HG02981 (cell line): ENCODE measurements at regions not wholly inside any gene's neighbourhood (a gene's known extent, or its start where the extent isn't known, plus 50 kb on each side); places are given as distances from the start of the nearest gene placed in this dataset.
"Not testable (repeated sequence)": the region's sequence is repeated elsewhere in the genome, so short reads cannot be mapped to it uniquely, and the experiment has no call there.

Experiments used
- ATAC-seq: cut with Tn5 transposase; IDR thresholded peaks from one replicate; pipeline ENCODE4 v1.9.1; 2021; ENCODE audit warnings: mild to moderate bottlenecking, moderate library complexity; ENCODE audit not compliant: unreplicated experiment

DNA sequence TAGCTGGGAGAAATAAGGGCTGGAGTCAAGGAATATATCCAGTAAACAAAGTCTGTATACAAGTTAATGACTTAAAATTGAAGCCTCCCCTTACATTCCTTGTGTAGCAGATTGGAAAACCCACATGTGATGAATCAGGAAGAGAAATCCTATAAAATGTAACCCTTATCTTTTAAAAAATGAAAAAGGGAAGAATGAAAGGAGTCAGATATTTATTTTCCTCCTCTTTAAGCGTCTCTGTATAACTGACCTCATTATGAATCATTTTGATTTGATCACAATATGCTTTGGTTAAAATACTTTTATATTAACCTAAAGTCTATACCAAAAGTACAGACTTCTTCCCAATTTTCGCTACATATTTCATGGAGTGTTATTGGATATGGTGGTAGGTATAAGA lies 316.3 kb upstream of the STAC start:
- no peak for ATAC-seq

DNA sequence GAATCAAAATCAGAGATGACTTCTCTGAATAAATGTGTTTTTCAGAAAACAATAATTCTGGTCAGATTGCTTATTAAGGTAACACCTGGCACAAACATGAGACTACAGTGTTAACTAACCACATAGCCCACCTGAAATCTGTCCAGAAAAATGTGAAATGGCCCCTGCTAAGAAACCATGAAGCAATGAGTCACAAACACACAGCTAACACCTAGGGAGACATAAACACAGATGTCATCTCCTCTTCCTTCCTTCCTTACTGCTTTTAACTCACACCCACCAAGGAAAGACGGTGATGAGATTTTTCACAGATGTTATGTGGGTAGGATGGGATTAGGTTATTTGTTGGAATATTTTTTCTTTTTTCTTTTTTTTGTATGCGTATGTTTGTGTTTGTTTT lies 315.0 kb upstream of the STAC start:
- ATAC-seq, result no peak

DNA sequence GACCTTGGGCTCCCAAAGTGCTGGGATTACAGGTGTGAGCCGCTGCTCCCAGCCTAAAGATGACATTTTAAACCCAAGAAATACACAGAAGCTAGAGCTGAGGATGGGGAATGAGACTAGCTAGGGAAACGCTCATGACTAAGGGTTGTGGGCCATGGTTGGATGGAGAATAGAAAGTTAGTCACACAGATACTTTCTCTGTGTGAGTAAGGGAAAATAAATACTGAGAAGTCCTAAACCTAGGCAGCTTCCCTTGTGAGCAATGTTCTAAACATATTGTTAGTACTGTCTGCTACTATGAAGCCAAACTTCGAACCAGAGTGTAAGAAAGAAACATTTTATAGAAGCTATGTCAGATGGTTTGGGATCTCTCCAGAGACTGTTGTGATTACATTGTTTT lies 304.8 kb upstream of the STAC start:
- ATAC-seq, result no peak

DNA sequence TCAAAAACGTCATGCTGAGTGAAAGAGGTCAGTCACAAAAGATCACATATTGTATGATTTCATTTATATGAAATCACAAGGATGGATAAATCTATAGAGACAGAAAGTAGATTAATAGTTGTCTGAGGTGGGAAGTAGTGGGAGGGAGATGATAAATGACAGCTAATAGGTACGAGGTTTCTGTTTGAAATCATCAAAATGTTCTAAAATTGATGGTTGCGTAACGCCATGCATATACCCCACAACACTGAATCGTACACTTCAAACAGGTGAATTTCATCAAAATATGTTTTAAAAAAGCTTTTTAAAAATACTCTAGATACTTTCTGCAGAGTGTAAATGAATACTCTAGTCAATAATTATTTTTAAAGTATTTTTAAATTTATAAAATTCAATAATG lies 303.0 kb upstream of the STAC start:
- ATAC-seq, result no peak

DNA sequence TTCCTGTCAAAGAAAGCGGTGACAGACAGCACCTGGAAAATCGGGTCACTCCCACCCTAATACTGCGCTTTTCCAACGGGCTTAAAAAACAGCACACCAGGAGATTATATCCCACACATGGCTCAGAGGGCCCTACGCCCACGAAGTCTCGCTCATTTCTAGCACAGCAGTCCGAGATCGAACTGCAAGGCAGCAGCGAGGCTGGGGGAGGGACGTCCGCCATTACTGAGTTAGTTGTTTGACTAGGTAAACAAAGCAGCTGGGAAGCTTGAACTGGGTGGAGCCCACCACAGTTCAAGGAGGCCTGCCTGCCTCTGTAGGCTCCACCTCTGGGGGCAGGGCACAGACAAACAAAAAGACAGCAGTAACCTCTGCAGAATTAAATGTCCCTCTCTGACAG lies 297.3 kb upstream of the STAC start:
- ATAC-seq, result not testable (repeated sequence)

DNA sequence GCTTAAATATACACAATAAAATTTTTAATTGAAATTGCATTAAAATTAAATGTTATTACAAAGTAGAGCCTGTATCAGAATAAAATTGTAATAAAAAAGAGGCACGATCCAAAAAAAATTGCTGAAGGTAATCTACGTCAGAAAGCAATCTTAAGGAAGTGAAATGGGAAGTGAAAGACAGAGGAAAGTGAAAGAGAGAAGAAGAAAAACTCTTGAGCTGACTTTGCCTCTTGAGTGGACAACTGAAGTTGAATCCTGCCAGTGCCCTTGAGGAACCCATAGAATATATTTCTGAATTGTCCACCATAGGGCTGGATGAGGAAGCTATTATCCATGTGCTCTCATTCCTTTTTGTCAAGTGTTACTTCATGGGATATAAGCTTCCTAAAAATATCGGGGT lies 285.1 kb upstream of the STAC start:
- peak; percentile 79 for ATAC-seq

DNA sequence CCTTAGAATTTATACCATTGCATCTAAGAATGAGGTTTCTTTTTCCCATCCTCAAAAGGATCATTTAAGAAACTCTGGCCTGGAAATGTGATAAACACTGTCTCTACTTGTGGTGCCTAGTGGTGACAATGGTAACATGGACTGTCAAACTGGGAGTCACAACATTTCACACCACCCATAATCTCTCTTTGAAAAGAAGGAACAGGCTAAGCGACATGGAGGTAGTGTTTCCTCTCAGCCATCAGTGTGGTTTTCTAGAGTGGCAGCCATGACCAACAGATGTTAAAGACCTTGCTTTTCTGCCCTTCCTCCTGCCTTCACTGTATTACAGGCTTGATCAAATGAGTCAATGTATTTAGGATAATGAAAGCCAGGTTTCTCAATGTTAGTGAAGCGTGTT lies 283.1 kb upstream of the STAC start:
- ATAC-seq, result no peak

DNA sequence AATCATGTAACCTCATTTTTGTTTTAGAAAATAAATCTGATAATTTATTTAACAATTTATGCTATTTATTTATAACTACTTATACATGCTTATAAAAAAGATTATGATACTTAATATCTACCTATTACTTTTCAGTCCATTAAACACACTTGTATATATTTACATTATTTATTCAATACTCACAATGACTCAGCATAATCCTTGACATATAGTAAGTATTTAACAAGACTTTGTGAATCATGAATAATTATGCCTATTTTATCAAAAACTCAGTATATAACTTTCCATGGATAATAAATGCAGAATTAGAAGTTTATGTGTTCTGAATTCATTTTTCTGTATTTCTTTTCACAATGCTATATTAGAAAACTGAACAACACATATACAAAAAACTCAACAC lies 266.0 kb upstream of the STAC start:
- no peak for ATAC-seq

DNA sequence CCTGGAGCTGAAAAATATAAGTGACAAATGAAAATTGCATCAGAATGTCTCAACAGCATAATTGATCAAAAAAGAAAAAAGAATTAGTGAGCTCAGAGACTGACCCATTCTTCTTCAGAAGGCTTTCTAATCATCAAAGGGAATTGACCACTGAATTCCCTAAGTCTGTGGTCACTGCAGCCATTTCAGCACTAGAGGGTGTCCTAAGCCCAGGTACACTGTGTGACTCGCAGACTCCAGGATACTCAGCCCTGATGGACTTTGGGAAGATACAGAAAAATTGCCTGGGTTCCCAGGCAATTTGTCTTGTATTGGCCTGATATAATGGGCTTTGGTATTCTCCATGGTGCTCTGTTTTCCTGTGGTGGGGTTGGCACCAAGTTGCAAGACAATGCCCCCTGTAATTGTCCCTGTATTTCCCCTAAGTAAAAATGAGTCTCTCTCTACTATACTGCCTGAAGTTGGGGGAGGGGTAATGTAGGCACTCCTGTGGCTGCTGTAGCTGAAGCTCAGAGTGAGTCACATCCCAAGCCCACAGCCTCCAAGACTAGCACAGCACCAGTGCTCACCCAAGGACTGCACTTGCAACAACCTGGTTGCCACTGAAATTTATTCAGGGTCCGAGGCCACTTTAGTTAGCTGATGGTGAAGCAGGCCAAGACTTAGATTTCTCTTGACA lies 256.0 kb upstream of the STAC start:
- ATAC-seq, result no peak

DNA sequence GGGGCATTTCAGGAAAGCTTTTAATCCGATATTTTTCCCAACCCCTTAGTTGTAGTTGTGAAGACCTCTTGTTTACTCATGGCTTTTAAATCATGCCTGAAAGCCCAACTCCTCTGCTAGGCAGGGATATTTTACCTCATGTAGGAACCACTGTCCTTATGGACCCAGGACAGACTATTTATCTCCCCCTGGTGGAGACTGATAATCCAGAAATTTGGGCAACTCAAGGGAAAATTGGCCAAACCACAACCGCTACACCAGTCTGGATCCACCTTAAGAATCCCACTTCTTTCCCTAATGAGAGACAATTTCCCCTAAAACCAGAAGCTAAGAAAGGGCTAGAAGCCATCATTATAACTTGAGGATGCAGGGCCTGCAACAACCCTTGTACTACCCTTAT lies 248.1 kb upstream of the STAC start:
- no peak for ATAC-seq

DNA sequence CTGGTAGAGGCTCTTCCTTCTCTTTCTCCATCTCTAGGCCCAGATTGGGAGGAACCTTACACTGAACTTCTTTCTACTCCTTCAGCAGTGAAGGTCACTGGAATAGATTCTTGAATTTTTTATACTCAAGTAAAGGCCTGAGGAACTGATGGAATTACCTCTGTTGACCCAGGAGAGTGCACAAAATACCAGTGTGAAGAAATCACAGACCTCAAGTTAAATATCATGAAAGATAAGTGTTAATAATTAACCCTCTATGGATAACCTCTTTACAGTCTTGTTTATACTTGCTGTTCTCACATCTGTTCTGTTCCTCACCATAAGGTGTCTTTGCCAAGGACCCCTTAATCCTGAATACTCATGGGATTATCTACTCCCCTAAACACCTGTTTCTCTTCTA lies 244.4 kb upstream of the STAC start:
- ATAC-seq, result no peak

DNA sequence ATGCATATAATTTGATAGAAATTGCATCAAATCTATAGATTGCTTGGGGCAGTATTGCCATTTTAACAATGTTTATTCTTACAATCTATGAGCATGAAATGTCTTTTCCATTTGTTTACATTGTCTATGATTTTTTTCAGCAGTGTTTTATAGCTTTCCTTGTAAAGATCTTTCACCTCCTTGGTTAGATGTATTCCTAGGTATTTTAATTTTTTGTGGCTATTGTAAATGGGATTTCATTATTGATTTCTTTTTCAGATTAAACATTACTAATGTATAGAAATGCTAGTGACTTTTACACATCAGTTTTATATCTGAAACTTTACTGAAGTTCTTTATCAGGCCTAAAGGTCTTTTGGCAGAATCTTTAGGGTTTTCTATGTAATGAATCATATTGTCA lies 237.6 kb upstream of the STAC start:
- no peak for ATAC-seq

DNA sequence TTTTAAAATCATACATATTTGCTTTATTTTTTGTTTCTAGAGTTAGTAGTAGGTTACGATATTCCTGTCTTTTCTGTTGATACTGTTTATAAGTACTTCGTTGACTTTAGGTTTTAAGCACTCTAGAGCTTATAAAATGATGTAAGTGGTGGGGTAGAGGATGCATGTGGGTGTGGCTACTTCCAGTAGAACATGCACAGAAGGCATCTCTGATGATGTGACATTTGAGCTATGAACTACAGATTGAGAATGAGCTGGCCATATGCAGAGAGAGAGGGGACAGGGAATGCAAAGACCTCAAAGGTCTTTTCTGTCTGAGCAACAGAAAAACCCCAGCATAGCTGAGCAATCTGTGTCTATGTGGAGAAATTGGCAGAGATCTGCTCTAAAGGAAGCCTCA lies 233.9 kb upstream of the STAC start:
- ATAC-seq, result no peak

DNA sequence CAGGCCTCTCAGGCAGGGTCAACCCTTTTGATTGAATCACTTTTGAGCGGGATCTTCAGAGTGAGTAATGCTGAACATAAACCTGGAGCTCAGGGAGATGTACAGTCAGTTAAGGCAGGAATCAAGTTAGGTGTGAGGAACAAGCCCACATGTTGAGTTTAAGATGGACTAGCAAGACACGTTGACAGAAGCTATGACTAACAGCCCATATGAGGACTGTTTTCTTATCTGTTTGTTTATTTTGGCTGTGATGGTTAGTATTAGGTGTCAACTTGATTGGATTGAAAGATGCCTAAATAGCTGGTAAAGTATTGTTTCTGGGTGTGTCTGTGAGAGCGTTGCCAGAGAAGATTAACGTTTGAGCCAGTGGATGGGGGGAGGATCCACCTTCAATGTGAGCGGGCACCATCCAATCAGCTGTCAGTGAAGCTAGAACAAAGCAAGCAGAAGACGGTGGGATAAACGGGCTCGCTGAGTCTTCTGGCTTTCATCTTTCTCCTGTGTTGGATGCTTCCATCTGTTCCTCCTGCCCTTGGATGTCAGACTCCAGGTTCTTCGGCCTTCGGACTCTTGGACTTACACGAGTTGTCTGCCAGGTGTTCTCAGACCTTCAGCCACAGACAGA lies 232.3 kb upstream of the STAC start:
- ATAC-seq, result no peak

DNA sequence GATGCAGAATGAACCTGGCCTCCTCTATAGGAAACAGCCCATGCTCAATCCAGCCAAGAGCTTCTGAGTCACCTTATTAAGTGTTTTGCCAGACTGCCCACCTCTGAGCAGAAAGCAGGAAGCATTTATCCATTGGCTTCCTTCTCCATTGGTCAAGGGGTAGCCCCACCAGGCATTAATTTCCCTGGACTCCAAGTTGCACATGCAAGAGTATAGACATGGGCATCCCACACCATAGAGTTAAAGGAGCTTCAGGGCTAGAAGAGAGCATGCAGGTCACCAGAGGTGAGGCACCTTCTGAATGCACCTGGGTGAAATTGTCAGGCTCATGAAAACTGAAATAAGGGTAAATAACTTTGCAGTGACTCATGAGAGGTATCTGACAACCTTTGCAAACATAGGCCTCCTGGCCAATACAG lies 230.8 kb upstream of the STAC start:
- ATAC-seq, result no peak

DNA sequence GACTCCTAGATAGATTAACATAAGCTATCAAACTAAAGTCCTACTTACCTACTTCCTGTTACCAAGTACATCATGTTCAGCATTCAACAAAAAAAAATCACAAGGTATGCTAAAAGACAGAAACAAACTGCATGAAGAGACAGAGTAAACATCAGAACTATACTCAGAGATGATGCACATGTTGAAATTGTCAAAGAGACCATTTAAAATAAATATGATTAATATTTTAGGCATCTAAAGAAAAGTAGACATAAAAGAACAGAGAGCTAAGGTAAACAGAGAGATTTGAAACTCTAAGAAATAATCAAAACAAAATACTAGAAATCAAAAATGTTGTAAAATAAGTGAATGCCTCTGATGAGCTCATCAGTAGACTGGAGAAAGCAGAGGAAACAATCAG lies 224.8 kb upstream of the STAC start:
- ATAC-seq, result no peak

DNA sequence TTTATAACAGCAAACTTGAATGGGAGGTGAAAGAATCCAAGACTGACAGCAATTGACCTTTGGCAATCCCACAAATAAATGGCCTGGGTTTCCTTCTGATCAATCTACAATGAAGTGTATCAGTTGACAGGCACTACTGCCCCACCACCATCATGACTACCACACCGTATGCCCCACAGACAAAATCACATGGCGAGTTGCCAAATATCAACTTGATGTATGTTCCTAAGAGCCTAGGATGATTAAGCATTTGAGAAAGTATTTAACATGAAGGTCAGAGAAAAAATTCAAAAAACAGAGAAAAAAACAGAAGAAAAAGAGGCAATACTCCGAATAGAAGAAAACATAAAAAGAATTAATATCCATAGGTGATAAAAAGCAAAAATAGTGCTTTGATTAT lies 215.9 kb upstream of the STAC start:
- no peak for ATAC-seq

DNA sequence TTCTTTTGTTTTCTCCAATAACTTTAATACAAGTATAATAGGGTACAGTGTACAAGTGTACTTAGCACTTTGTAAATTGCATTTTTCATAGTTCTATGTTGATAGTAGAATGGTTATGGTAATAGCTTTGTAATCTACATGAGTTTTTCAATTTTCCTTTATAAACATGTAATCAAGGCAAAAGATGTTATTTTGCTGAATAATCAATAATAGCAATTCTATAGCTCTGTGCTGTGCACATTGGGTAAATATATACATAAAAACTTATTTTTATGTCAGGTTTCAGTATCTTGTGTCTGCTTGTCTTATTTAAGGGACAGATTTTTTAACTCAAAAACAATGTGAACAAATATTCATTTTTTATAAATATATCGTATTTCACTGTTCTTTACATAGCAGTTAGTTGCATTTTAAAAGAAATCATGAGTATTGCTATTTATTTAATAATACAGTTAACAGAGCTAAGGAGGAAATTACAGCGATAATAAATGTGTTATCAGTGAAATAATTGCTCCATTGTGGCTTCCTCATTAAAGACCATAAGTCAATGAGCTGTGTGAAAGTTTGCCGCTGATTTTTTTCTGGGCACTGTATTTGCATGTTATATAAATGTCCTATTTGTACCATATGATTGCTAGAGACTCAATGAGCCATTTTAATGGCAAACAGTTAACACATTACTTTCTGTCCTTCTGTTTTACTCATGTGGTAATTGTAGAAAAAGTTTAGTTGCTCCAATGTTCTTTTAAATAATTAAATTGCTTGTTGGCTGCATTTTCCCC lies 214.6 kb upstream of the STAC start:
- ATAC-seq, result no peak

DNA sequence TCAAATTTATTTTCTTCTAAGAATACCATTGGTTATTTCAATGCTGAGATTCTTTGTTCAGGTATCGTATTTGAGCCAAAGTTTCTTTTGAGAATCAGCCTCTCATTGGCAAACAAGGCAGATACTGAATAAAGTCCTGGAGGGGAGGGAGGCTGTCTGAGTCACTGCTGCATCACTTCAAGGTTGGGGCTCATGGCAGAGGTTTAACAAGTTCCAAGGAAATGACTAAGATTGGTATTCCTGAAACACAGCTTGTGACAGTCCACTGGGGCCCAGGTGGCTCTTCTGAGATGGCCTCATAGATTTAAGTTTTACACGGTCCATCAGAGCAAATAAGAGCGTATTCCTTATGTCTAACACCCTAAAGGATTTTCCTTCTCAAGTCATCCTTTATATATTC lies 213.8 kb upstream of the STAC start:
- ATAC-seq, result no peak

DNA sequence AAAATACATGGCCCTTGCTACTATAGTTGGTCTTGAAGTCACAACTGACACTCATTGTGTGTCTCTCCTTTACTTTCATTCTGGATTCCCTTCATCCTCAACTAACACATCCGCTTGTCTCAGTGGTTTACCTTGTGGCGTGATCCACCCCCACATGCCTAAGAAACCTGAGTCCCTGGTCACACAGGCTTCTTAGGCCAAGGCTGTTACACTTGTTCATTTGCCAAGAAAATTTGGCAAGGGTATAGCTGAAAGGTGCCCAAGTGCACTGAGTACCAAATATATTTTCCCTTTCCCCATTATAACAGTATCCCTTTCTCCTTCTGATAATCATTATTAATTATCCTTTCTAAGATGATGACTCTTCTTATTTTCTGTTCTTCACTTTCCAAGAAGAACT lies 207.6 kb upstream of the STAC start:
- no peak for ATAC-seq

DNA sequence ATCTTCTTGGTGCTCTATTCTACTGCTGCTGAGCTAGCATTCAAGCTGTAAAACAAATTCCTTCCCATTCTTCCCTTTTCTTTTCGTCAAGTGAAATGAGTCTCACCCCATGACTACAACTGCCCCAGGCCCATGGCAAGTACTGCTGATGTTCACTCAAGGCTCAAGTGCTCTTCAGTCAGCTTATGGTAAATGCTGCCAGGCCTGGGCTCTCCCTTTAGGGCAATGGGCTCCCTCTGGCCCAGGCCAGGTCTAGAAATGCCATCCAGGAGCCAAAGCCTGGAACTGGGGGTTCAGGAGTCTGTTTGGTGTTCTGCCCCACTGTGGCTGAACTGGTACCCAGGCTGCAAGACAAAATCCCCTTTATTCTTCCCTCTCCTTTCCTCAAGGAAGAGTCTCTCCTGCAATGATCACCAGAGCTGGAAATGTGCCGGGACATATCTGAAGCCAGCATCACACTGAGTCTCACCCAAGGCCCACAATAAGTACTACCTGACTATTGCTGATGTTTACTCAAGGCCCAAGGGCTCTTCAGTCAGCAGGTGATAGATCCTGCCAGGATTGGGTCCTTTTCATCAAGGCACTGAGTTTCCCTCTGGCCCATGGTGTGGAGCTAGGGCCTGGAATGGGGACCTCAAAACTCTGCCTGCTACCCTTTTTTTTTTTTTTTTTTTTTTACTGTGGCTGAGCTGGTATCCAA lies 205.0 kb upstream of the STAC start:
- no peak for ATAC-seq
